Ramos (cell line): ENCODE measurements at regions not wholly inside any gene's neighbourhood (a gene's known extent, or its start where the extent isn't known, plus 50 kb on each side); places are given as distances from the start of the nearest gene placed in this dataset.

Source experiments
- in situ Hi-C: fragments of 300-500 bp; cut with MboI; formaldehyde crosslinking; loops from one replicate; pipeline ENCODE4 v1.14.3; 2022; ENCODE audit warnings: low sequenced_read_pairs; ENCODE audit not compliant: unreplicated experiment

- in situ Hi-C loops: no loop called here
Observed at GRCh38 chr11:15710580-15711275, 596.0 kb downstream of the INSC start.

- in situ Hi-C loops: no loop called here
Observed at GRCh38 chr11:15711311-15711710, 596.6 kb downstream of the INSC start.

- in situ Hi-C loops: no loop called here
Observed at GRCh38 chr11:15714641-15715399, 600.1 kb downstream of the INSC start.

- in situ Hi-C loops: no loop called here
Observed at GRCh38 chr11:15716550-15716949, 601.8 kb downstream of the INSC start.

- in situ Hi-C loops: no loop called here
Observed at GRCh38 chr11:15720460-15720859, 605.7 kb downstream of the INSC start.

GRCh38 chr11:15723966-15724365 lies 609.2 kb downstream of the INSC start:
- in situ Hi-C loops: no loop called here

- in situ Hi-C loops: no loop called here
Observed at GRCh38 chr11:15724601-15725000, 609.9 kb downstream of the INSC start.

- in situ Hi-C loops: no loop called here
Observed at GRCh38 chr11:15725246-15725645, 610.5 kb downstream of the INSC start.

GRCh38 chr11:15726221-15726746 lies 611.6 kb downstream of the INSC start:
- in situ Hi-C loops: no loop called here

- in situ Hi-C loops: no loop called here
Observed at GRCh38 chr11:15726893-15727519, 612.3 kb downstream of the INSC start.

- in situ Hi-C loops: no loop called here
Observed at GRCh38 chr11:15727520-15727914, 612.8 kb downstream of the INSC start.

GRCh38 chr11:15728207-15728606 lies 613.5 kb downstream of the INSC start:
- in situ Hi-C loops: no loop called here

- in situ Hi-C loops: no loop called here
Observed at GRCh38 chr11:15730263-15730994, 615.7 kb downstream of the INSC start.

- in situ Hi-C loops: no loop called here
Observed at GRCh38 chr11:15730995-15731385, 616.3 kb downstream of the INSC start.

GRCh38 chr11:15735706-15736105 lies 620.6 kb downstream of the SOX6 start:
- in situ Hi-C loops: no loop called here

GRCh38 chr11:15737320-15737719 lies 619.0 kb downstream of the SOX6 start:
- in situ Hi-C loops: no loop called here

- in situ Hi-C loops: no loop called here
Observed at GRCh38 chr11:15738931-15739330, 617.4 kb downstream of the SOX6 start.

- in situ Hi-C loops: no loop called here
Observed at GRCh38 chr11:15742626-15743519, 613.5 kb downstream of the SOX6 start.

GRCh38 chr11:15744693-15745092 lies 611.7 kb downstream of the SOX6 start:
- in situ Hi-C loops: no loop called here

- in situ Hi-C loops: no loop called here
Observed at GRCh38 chr11:15745266-15745665, 611.1 kb downstream of the SOX6 start.
